NCI-H2171 treated with DMSO at 0.1 percent for 48 hours (cell line): ENCODE measurements at regions not wholly inside any gene's neighbourhood (a gene's known extent, or its start where the extent isn't known, plus 50 kb on each side); places are given as distances from the start of the nearest gene placed in this dataset.

Source experiments
- DNase-seq: peaks from one replicate; lab custom pipeline; 2025; lab: John Stamatoyannopoulos, UW

- peak; percentile 41 for DNase-seq
These were observed 51.6 kb upstream of the FHL2 start for GRCh38 chr2:105450471-105450870.

GRCh38 chr2:105449076-105449475 is 50.2 kb upstream of the FHL2 start:
- DNase-seq = peak; percentile 37
